ENCODE measurements at regions not wholly inside any gene's neighbourhood (a gene's known extent, or its start where the extent isn't known, plus 50 kb on each side); places are given as distances from the start of the nearest gene placed in this dataset.

DNA sequence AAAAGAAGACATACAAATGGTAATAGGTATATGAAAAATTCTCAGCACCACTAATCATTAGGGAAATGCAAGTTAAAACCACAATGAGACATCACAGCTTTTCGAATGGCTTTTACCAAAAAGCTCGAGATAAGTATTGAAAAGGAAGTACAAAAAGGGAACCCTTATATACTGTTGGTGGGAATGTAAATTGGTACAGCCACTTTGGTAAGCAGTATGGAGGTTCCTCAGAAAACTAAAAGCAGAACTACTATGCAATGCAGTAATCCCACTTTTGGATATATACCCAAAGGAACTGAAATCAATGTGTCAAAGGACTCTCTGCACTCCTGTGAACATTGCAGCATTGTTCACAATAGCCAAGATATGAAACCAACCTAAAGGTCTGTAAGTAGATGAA is 107.5 kb upstream of the SPATS2L start (continued):
- no peak for TF ChIP-seq EZH2 (IDR thresholded peaks at IDR 0.05; ENCODE audit: low read depth, unreplicated experiment)
- TF ChIP-seq ETS1 (IDR thresholded peaks at IDR 0.05) = no peak
- no peak for TF ChIP-seq CTCF (conservative IDR thresholded peaks at IDR 0.05; ENCODE audit: low read depth in 2 of 2)
- no peak for TF ChIP-seq REST (IDR thresholded peaks at IDR 0.05; ENCODE audit: unreplicated experiment)
- TF ChIP-seq ZNF331 (CRISPR knock-in tag; IDR thresholded peaks at IDR 0.05; ENCODE audit: low read depth) = no peak
- TF ChIP-seq JUNB (IDR thresholded peaks at IDR 0.05; ENCODE audit: unreplicated experiment) = no peak

DNA sequence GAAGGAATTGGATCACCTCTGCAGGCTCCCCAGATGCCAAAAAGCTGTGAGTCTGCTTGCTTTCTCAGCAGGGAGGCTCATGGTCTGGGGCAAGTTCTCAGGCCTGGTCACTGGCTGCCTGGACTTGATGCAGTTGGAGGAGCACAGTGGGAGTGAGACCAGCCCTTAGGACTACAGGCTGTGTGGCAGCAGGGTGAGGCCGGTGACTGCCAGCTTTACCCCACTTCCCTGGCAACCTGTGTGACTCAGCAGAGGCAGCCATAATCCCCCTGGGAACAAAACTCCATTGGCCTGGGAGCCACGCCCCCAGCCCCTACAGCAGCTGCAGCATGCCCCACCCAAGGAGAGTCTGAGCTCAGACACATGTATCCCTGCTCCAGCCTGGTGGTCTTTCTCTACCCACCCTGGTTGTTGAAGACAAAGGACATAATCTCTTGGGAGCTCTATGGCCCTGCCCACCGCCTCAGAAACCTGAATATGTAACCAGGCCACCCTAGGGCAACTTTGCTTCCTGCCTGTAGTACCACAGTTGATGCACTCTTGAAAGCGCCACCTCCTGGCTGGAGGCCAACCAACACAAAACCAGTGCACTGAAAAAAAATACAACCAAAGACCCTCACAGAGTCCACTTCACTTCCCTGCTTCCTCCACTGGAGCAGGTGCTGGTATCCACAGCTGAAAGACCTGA is 106.8 kb upstream of the SPATS2L start:
- Histone ChIP-seq H3K9me2 (ENCODE audit: insufficient read depth) (0 out of 2 replicates have a peak, but pooled peaks cover 8% of the 10 kb centered on the region), H3K4me1 (ENCODE audit: insufficient read depth) (peaks cover 30% of the 10 kb centered on the region), H3K79me2 (replicated peaks; ENCODE audit: insufficient read depth) (no peaks in the 10 kb centered on the region), H4K20me1 (replicated peaks; ENCODE audit: insufficient read depth) (no peaks in the 10 kb centered on the region), H3K4me3 (no peak overlapping the region), H3K36me3 (ENCODE audit: insufficient read depth) (no peaks in the 10 kb centered on the region), H3K27ac (ENCODE audit: low read depth) (peak overlapping the region; percentile 98; the same call in 1 of the 2 replicates), H3F3A (replicated peaks; ENCODE audit: low read depth) (0 out of 2 replicates have a peak, but pooled peaks cover 2% of the 10 kb centered on the region), H2AFZ (no peak overlapping the region), H3K27me3 (ENCODE audit: insufficient read depth) (no peaks in the 10 kb centered on the region), H3K4me2 (no peak overlapping the region)
- Mint-ChIP-seq H3K27ac (peak overlapping the region; percentile 96), H3K36me3 (ENCODE audit: low read depth) (peaks cover 29% of the 10 kb centered on the region), H3K4me1 (peaks cover 47% of the 10 kb centered on the region), H3K27me3 (ENCODE audit: insufficient read depth, low read depth, poor library complexity) (peaks cover 14% of the 10 kb centered on the region), H3K9me3 (peaks cover 6% of the 10 kb centered on the region; the same call in 1 of the 3 replicates), H3K4me3 (peak overlapping the region; percentile 29; the same call in 1 of the 3 replicates)
- DNase-seq (ENCODE audit: low spot score) (peak; percentile 55), ATAC-seq (peak; percentile 11)
- TF ChIP-seq REST (IDR thresholded peaks at IDR 0.05; ENCODE audit: unreplicated experiment) = no peak
- no peak for TF ChIP-seq CREB1 (CRISPR knock-in tag; IDR thresholded peaks at IDR 0.05; ENCODE audit: low read depth)
- no peak for TF ChIP-seq STAT1 (IDR thresholded peaks at IDR 0.05; ENCODE audit: unreplicated experiment)

All from GM23338 (cell line).